Stimulated activated CD4-positive, alpha-beta T cell treated with anti-CD3 and anti-CD28 coated beads, Interleukin-4, amount 100 ng/mL, for 4 hours (primary cell): ENCODE measurements at regions not wholly inside any gene's neighbourhood (a gene's known extent, or its start where the extent isn't known, plus 50 kb on each side); places are given as distances from the start of the nearest gene placed in this dataset.
A peak's percentile ranks its signal among the peaks of the same experiment; 100 is the strongest.

Experiments
- DNase-seq, 2 experiments: peaks; one replicate each; pipeline ENCODE4 v3.0.0-alpha.2; 2020

DNA sequence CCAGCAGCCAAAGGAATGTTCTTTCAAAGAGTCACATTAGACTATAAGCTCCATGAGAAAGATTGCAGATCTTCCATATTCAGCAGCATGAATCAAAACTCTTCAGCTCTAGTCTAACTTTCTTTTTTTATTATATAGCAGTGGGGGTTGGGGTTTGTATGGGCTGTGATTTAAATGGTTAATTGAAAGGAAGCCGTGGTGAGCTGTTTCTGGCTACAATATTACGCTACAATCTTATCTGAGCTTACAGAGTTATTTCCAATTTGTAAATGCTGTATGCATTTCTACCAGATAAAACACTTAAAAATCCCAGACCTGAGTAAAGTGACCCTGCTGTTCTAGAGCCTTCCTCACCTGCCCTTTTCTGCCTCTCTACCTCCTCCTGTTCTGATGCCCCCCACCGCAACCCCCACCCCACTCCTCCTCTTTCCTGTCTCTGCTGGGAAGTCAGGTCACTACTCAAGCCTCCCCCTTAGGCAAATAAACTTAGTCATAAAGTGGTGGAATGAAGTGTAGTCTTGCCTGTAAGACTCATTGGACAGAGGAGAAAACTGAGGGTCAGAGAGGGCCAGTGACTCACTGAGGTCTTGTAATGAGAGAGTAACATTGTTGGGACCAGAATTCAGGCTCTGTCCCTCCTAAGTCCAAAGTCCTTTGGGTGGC lies 1089.5 kb downstream of the BCL11B start:
- peak; percentile 61 to 78 for DNase-seq

DNA sequence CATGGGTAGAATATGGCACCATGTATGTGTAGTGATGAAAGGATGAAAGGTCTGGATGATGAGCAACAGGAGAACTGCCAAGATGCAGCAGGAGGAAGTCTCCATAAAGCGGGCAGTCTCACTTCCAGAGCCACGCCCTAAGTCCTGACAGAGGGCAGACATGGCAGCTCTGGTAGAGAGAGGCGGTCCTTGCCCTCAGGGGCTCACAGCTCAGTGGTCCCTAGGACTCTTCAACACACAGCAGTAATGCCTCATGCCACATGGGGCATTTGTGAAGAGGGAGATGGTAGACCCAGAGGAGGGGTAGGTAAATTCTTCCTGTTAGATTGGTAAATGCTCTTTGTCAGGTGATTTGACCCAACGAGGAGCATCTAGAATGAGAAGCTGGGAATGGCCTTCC lies 1088.4 kb downstream of the BCL11B start:
- no peak for DNase-seq

DNA sequence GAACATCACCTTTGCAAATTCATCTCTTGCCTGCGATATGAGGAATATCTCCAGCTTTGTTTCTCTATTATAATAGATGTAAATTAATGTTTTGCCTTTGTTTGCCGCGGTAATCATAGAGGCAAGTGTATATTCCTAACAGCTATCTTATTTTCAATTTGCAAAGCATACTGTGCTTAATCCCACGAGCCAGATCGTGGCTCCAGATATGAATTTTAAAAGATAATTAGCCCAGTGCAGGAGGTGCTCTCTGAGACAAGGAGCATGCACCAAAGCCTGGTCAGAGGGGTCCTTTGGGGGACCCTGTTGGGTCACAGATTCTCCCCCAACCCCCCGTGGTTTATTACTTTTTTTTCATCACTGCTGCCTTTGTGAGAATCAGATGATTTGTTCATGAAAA lies 1087.5 kb downstream of the BCL11B start:
- DNase-seq: no peak

DNA sequence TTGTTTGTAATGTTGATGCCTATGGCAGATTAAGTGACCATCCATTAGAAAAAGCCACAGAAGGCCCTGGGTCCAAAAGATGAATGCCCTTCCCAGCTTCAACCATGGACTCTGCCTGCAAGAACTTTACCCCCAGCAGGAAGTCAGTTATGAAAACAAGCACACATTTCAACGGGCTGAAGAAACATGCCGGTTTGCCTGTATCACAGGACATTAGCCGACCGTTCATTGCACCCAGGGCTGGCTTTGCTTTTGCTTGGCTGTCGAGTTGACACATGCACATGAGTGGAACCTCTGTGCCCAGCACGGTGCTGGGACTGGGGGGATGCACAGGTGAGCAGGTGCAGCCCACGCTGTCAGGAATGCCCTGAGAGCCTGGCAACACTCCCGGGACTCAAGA lies 1087.0 kb downstream of the BCL11B start:
- no peak for DNase-seq

- no peak for DNase-seq
These were observed 1085.9 kb downstream of the BCL11B start for GRCh38 chr14:98186140-98186539.

GRCh38 chr14:98187281-98187680 lies 1084.7 kb downstream of the BCL11B start:
- DNase-seq: no peak

- no peak for DNase-seq
These were observed 1082.9 kb downstream of the BCL11B start for GRCh38 chr14:98189062-98189461.

- peak in 1 of 2 experiments; percentile 59 for DNase-seq
These were observed 1082.5 kb downstream of the BCL11B start for GRCh38 chr14:98189511-98189910.

- DNase-seq: no peak
These were observed 1082.1 kb downstream of the BCL11B start for GRCh38 chr14:98189944-98190343.

- DNase-seq: no peak
These were observed 1079.1 kb downstream of the BCL11B start for GRCh38 chr14:98192946-98193345.

- no peak for DNase-seq
These were observed 1077.2 kb downstream of the BCL11B start for GRCh38 chr14:98194821-98195220.

DNA sequence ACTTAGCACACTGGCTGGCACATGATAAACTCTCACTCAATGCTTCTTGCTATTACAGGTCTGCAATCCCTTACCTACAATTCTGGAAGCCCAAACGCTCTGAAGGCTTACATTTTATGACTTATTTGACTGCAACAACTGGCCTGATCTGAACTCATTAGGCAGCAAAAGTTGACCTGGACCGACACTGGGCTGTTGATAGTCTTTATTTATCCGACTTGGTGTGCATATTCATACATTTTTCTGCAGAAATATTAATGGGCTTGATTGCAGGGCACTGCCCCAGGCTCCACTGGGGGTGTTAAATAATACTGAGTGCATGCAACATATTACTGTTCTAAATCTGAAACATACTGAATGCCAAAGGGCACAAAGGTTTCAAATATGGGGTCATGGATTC lies 1076.7 kb downstream of the BCL11B start:
- no peak for DNase-seq

DNA sequence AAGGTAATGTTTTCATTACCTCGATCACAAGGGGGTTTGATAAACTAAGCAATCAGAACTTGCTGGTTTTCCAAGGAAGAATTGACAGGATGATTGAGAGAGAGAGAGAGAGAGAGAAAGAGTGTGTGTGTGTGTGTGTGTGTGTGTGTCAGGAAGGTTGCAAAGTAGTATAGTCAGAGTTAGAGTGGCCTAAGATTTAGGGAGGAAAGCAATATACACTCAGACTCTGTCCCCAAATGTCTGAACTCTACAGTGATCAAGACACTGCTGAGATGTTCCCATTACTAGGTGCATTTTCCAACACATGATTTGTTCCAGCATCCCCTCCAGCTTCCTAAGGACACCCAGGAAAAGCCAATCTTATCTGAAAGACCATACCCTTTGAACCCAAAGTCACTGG lies 1074.1 kb downstream of the BCL11B start:
- no peak for DNase-seq

- peak in 1 of 2 experiments; percentile 37 for DNase-seq
These were observed 1073.6 kb downstream of the BCL11B start for GRCh38 chr14:98198385-98198784.

DNA sequence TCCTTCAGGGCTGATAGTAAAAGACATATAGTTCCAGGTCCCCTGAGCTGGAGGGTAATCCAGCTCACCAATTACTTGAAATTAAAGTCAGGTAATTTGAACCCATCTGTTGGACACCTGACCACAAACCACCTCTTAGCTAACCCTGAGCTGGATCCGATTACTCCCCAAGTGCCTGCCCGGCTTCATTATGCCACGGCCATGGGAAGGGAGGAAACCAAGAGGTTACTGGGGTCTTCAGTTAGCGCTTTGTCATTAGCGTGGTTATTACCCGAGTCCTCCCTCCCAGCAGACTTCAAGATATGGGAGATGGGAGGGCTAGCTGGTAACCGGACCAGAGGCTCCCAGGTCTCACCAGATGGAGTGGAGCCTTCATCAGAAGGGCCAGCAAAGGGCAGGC lies 1071.4 kb downstream of the BCL11B start:
- no peak for DNase-seq

DNA sequence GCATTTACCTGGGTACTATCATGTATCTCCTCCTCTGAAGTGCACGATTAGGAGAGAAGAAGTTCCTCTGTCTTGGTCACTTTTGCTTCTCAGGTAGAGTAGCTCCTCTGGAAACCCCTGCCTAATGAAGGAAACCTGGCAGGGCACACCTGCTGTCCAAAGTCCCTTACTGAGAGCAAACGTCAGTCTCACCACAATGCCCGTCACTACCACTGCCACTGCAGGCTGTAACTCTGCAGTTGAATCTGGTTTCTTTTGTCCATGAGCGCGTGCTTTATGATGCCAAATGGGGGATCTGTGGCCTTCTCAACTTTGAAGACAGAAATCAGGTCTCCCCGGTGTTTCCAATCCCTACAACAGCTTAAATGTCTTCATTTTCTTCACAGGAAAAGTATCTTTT lies 1068.6 kb downstream of the BCL11B start:
- DNase-seq: no peak

- DNase-seq: no peak
These were observed 1067.9 kb downstream of the BCL11B start for GRCh38 chr14:98204139-98204538.

GRCh38 chr14:98207415-98207814 lies 1064.6 kb downstream of the BCL11B start:
- no peak for DNase-seq

DNA sequence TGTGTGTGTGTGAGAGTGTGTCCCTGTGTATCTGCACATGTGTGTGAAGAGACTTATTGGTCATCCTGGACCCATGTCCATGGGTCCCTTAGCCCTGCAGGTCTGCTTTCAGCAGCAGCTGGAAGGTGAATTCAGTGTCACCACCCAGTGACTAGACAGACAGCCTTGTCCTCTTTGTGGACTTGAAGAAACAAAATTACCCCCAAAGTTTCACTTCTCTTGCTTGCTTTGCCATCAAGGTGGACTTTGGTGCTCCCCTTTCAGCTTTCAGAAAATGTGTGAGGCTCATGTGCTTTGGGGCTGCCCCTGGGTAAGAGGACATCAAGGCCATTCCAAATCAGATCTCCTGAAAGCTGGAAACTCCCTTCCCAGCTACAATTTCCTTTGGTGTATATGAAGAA lies 1063.8 kb downstream of the BCL11B start:
- no peak for DNase-seq

DNA sequence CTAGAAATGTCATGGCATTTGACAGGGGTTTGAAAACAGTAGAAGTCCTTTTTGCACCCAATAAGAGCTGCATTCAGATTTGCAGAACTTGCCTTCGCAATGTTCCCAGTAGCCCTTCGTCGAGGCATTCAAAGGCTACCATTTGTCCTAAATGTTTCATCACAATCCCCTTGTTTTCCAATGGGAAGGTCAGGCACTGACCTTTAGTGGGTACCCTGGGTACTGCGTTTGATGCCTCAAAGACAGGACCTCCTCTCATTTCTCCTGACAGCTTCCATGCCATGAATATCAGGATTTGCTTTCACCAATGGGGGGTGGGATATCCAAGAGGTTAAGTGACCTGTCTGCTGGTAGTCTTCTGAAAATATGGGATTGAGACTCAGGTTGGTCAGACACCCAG lies 1063.1 kb downstream of the BCL11B start:
- no peak for DNase-seq

DNA sequence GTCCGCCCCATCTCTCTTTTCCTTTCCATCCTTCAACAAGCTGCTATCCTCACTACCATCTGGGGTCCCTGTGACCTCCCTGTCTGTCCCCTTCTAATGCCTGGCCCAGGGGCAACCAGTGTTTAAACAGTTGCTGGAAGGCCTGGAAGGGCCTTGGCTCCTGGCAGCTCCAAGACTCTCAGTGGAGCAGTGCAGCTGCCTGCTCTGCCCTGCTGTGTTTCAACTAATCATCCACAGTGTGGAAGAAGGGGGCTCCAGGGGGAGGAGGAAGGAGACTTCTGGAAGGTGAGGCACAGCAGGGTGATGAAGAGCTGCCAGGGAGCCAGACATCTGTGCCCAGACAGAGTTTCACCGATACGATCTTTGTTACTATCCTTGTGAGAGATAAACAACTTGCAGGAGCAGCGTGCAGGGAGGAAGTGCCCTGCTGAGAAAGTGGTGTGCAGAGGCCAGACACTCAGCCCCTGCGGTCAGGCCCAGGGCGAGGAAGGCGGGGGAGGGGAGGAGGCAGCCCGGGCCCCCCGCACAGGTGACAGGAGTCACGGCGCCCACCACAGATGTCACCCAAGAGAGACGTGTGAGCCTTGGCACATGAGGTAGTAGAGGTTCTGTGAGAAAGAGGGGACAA lies 1061.8 kb downstream of the BCL11B start:
- peak in 1 of 2 experiments; percentile 53 for DNase-seq

DNA sequence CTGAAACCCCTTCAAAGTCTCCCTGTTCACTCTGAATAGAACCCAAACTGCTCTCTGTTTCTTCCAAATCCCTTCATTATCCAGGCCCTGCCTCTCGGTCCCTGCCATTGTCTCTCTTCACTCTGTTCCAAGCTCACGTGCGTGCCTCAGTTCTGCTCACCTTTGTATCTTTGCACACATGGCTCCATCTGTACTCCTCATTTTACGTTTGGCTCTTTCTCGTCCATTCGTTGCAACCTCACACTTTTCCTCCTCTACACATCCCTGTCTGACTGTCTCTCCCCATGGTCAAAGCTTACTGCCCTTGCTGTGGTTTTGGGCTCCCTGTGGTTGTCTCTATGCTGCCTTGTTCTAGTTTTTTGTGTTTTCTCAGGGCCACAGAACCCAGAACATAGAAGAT lies 1054.5 kb downstream of the BCL11B start:
- DNase-seq: no peak

DNA sequence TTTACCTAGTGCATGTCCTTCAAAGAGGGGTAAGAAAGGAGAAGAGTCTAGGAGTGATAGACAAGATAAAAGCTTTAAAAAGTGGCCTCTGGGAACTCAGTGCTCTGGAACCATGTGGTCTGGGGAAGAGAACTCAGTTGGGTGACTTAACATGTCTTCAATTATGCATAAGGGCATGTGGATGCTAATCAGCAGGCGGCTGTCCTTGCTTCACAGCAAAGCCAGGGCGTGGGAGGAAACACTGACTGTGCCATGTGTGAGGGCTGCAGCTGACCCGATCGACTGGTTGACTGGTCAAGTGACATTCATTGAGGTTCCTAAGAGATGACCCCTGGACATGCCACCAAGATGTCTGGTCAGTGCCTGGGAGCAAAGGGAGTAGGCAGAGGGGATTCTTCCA lies 1053.8 kb downstream of the BCL11B start:
- no peak for DNase-seq

DNA sequence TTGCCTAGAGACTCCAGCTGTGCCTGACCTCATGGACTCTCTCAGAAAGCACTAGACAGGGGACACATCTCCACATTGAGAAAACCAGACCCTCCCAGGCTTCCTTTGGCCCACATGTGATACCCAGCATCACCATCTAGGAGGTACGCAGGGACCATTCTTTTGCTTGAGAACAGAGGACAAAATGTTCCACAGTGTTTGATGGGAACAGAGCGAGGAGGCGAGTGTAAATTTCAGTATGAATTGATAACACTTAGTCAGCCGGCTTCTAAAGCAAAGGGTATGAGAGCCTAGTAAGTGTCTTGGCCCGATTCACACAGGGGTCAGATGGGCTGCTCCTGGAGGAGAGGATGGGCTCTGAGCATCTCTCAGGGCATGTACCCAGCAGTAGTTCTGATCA lies 1052.4 kb downstream of the BCL11B start:
- no peak for DNase-seq

DNA sequence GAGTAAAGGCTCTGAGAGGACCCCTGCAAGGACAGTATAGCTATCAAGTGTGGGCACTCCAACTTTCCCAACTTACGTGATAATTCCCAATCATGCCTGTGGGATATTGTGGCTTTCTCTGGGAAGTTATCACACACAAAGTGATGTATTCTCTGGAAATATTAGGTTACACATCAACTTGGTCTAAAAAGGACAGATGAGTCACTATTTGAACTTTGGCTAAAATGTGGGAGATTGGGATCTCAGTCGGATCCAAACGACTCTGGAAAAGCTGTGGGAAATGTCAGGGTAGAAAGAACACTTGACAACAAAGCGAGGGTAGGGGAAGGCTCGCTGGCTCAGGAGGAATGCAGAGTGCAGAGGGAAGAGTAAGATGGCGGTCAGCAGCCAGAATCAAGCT lies 1048.9 kb downstream of the BCL11B start:
- no peak for DNase-seq
